ENCODE measurements at regions not wholly inside any gene's neighbourhood (a gene's known extent, or its start where the extent isn't known, plus 50 kb on each side); places are given as distances from the start of the nearest gene placed in this dataset.

- Histone ChIP-seq H3K4me1 (no peaks in the 10 kb centered on the region), H3K9me3 (no peaks in the 10 kb centered on the region), H3K4me3 (no peak overlapping the region), H3K27ac (no peak overlapping the region), H3K36me3 (no peaks in the 10 kb centered on the region), H3K27me3 (no peaks in the 10 kb centered on the region)
- TF ChIP-seq, protein P1, sequence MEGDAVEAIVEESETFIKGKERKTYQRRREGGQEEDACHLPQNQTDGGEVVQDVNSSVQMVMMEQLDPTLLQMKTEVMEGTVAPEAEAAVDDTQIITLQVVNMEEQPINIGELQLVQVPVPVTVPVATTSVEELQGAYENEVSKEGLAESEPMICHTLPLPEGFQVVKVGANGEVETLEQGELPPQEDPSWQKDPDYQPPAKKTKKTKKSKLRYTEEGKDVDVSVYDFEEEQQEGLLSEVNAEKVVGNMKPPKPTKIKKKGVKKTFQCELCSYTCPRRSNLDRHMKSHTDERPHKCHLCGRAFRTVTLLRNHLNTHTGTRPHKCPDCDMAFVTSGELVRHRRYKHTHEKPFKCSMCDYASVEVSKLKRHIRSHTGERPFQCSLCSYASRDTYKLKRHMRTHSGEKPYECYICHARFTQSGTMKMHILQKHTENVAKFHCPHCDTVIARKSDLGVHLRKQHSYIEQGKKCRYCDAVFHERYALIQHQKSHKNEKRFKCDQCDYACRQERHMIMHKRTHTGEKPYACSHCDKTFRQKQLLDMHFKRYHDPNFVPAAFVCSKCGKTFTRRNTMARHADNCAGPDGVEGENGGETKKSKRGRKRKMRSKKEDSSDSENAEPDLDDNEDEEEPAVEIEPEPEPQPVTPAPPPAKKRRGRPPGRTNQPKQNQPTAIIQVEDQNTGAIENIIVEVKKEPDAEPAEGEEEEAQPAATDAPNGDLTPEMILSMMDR (IDR thresholded peaks at IDR 0.05), result no peak
- DNase-seq (no peak), ATAC-seq (no peak)
- intact Hi-C loops (cut with DNase I), result no loop called here
Measured at GRCh38 chr6:40932366-40932765, 106.7 kb downstream of the UNC5CL start.

GRCh38 chr6:40931931-40932330 lies 107.1 kb downstream of the UNC5CL start:
- TF ChIP-seq, protein P1 (IDR thresholded peaks at IDR 0.05), result no peak
- no peak for DNase-seq
- Histone ChIP-seq H3K4me1 (no peaks in the 10 kb centered on the region), H3K27ac (no peak overlapping the region), H3K4me3 (no peak overlapping the region), H3K36me3 (no peaks in the 10 kb centered on the region), H3K27me3 (no peaks in the 10 kb centered on the region), H3K9me3 (no peaks in the 10 kb centered on the region)
- no peak for ATAC-seq
- intact Hi-C loops (cut with DNase I), result no loop called here

DNA sequence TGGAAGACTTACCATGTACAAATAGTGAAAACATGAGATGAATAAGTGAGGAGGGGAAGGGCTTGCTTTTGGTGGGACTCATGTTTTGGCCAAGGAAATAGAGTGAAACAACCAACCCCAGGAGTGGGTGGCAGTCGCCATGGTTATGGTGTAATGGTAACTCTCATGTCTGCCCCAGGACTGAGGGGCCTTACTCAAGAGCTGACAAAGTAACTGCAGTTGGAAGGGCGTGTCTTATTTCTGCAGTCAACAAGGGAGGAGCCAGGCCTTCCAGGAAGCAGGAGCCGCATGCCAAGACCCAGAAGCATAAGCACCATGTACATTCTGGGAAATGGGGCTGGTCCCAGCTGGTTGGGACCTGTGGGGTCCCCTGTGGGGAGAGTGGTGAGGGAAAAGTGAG lies 108.5 kb downstream of the UNC5CL start:
- ATAC-seq, result peak; percentile 57
- Histone ChIP-seq H3K4me1 (no peaks in the 10 kb centered on the region), H3K9me3 (no peaks in the 10 kb centered on the region), H3K27me3 (no peaks in the 10 kb centered on the region), H3K27ac (no peak overlapping the region), H3K36me3 (no peaks in the 10 kb centered on the region), H3K4me3 (no peak overlapping the region)
- DNase-seq, result no peak
- TF ChIP-seq, protein P1 (IDR thresholded peaks at IDR 0.05), result no peak
- intact Hi-C loops (cut with DNase I), result no loop called here

DNA sequence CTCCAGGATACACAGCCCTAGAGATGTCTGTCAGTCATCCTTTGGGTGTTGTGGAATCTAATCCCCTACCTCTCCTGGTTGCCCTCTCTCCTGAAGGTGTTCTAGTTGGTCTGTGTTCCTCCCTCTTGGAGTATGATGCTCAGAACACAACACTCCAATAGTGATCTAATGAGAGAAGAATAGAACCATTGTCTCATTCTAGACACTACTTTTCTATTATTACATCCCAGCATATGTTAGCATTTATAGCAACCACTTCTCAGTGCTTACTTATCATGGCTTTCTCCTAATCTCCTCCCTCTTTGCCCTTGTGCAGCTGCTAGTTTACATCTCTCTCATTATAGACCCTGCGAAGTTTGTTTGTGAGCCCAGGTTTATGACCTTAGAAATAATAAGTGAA lies 109.0 kb downstream of the UNC5CL start:
- no peak for DNase-seq
- ATAC-seq, result no peak

DNA sequence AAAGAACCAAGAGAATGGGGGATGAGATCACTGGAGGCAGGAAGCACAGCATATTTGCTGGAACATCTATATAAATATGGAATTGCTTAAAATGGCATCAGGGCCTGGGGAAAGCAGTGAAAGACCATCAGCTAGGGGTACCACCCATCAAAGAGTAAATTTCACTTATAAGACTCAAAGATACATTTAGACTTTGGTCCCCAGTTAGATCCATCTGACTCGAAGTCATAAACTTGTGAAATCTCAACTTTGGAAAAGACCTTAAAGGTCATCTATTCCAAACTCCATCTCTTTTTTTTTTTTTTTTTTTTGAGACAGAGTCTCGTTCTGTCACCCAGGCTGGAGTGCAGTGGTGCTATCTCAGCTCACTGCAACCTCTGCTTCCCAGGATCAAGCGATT lies 109.8 kb downstream of the UNC5CL start:
- no peaks in the 10 kb centered on the region for H3K9me3 ChIP-seq
- TF ChIP-seq, protein P1 (IDR thresholded peaks at IDR 0.05), result no peak
- intact Hi-C loops (cut with DNase I), result no loop called here
- no peak overlapping the region for H3K27ac ChIP-seq
- H3K4me3 ChIP-seq, result no peak overlapping the region
- no peaks in the 10 kb centered on the region for H3K27me3 ChIP-seq
- no peak for ATAC-seq
- DNase-seq, result no peak
- H3K36me3 ChIP-seq, result no peaks in the 10 kb centered on the region
- no peaks in the 10 kb centered on the region for H3K4me1 ChIP-seq

More for the DNA sequence above, 109.0 kb downstream of the UNC5CL start:
- no peak overlapping the region for H3K27ac ChIP-seq
- H3K27me3 ChIP-seq, result no peaks in the 10 kb centered on the region
- H3K36me3 ChIP-seq, result no peaks in the 10 kb centered on the region
- intact Hi-C loops (cut with DNase I), result no loop called here
- no peak overlapping the region for H3K4me3 ChIP-seq
- no peaks in the 10 kb centered on the region for H3K9me3 ChIP-seq
- no peaks in the 10 kb centered on the region for H3K4me1 ChIP-seq
- TF ChIP-seq, protein P1 (IDR thresholded peaks at IDR 0.05), result no peak
